ENCODE measurements at regions not wholly inside any gene's neighbourhood (a gene's known extent, or its start where the extent isn't known, plus 50 kb on each side); places are given as distances from the start of the nearest gene placed in this dataset.
"Not testable (repeated sequence)": the region's sequence is repeated elsewhere in the genome, so short reads cannot be mapped to it uniquely, and the experiment has no call there.

GRCh38 chr1:120534361-120535047 lies 119.7 kb downstream of the NBPF8 start:
- TF ChIP-seq CTCF (IDR thresholded peaks at IDR 0.05); GABPA (IDR thresholded peaks at IDR 0.05; ENCODE audit: low read depth); JUND (IDR thresholded peaks at IDR 0.05); SMC3 (IDR thresholded peaks at IDR 0.05; ENCODE audit: low read depth, low read length); RFX5 (IDR thresholded peaks at IDR 0.05; ENCODE audit: low read length); REST (IDR thresholded peaks at IDR 0.05; ENCODE audit: low read depth, low read length): not testable (repeated sequence)
- peak in 1 of 2 experiments; percentile 43; a peak in 1 of 4 replicates for TF ChIP-seq EP300 (IDR thresholded peaks at IDR 0.05; ENCODE audit: borderline replicate concordance in 1 of 2, low read depth in 1 of 2, low read length in 1 of 2)
- TF ChIP-seq, protein P1, sequence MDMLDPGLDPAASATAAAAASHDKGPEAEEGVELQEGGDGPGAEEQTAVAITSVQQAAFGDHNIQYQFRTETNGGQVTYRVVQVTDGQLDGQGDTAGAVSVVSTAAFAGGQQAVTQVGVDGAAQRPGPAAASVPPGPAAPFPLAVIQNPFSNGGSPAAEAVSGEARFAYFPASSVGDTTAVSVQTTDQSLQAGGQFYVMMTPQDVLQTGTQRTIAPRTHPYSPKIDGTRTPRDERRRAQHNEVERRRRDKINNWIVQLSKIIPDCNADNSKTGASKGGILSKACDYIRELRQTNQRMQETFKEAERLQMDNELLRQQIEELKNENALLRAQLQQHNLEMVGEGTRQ (IDR thresholded peaks at IDR 0.05; ENCODE audit: borderline replicate concordance, low read depth, low read length) = not testable (repeated sequence)

Data from SK-N-SH (cell line).